T-helper 22 cell (primary cell): ENCODE measurements at regions not wholly inside any gene's neighbourhood (a gene's known extent, or its start where the extent isn't known, plus 50 kb on each side); places are given as distances from the start of the nearest gene placed in this dataset.

Source experiments
- DNase-seq: peaks from one replicate; pipeline ENCODE4 v3.0.0-alpha.2; 2020; ENCODE audit warnings: low read depth

DNA sequence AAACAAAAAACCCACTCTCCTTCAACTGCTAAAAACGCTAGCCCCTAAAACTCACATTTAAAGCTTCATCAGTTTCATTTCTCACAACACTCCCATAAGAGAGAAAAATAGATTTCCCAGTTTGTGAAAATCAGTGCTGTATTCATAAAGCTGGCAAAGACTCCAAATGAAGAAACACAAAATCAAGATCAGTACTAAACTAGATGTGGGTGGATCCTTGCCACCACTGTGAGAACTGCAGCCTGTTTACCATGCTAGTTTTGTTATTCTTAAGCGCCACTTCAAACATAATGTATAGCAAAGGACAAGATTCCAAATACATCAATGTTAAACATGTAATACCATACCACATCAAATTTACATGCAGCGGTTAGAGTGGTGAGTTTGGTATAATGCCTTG is 104.5 kb upstream of the CCDC150 start:
- no peak for DNase-seq

DNA sequence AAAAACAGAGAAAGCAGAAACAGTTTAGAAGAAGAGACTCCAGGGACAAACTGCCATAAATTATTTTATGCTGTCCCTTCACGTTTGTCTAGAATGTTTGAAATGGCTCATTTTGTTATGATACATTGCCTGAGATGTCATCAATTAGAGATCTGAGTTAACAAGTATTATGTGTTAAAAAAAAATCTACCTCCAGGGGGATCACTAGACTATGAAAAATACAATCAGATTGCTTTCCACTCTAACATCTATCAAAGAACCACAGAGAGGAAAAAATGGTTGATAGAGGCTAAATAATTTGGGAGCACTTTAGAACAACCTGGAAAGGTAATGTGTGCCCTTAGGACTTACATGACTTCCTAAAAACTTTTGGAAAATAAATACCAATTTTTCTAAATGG is 103.8 kb upstream of the CCDC150 start:
- DNase-seq = no peak

DNA sequence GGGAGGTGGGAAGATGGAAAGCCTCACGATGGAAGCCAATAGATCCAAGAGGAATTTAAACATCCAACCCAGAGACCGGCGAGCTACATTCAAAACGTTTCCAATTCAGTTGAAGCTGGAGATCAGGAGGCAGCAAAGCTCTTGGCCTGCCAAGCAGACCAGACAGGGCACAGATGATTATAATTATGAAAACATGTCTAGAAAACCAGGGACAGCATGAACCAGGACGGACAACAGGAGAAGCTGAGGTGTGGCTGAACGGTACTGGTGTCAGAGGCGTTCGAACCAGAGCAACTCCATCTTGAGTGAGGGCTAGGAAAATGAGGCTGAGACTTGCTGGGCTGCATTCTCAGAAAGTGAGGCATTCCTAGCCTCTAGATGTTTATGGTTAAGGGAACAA is 102.2 kb upstream of the CCDC150 start:
- no peak for DNase-seq

GRCh38 chr2:196538189-196538588 is 101.3 kb upstream of the CCDC150 start:
- DNase-seq = no peak

GRCh38 chr2:196538646-196539045 is 100.9 kb upstream of the CCDC150 start:
- DNase-seq = no peak

DNA sequence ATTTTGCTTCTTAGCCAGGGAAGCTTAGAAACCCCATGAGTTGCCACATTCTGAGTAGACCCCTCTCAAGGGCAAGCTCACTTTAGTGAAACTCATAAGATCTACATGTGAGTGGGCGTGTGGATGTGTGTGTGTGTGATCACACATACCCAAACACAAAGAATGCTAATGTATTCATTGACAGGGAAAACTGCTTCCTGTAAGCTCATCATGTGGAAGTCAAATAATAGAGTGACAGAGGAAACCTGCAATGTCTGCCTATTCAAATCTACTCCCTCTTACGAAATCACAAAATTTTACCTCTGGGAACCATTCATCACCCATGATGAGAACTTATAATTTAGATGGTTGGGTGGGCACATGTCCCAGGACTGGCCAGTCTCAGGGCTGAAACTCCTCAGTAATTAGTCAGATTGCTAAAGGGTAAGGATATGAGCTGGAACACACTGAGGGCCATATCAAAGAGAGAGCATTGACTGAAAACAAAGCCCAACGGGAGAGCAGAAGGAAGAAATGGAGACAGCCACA is 94.5 kb upstream of the CCDC150 start:
- no peak for DNase-seq

DNA sequence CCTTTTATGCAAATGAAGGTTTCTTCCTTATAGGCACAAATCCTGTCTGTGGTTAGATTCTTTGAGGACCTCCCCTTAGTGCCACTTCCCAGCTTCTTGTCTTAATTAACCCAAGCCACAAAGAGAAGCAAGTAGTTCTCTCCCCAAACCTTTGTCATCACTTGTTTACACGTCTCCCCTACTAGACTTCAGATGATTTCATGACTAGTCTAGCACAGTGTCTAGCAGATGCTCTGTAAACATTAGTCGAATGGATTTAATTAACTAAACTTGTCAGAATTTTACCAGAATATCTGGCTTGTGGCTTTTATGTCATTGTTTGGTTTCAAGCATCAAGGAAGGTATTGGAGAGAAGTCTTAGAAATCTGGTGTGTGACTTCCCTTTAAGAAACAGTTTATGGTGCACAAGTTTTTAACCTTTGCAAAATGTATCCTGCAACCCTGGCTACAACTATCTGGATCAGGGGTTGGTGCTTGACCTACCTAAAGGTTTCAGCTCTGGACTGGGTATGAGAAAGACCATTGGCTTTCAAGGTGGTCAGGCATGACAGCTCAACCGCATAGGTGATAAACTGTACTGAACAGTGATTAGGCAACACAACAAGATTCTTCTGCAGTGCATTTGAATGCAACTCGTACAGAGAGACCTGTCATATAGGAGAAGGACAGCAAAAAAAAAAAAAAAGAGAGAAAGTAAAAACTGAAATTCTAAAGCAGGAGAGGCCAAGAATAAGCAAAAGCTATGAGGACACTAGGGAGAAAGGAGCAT is 93.2 kb upstream of the CCDC150 start:
- no peak for DNase-seq

- DNase-seq = no peak
These were observed 90.5 kb upstream of the CCDC150 start for GRCh38 chr2:196549052-196549451.

- no peak for DNase-seq
These were observed 88.5 kb upstream of the CCDC150 start for GRCh38 chr2:196551014-196551413.

DNA sequence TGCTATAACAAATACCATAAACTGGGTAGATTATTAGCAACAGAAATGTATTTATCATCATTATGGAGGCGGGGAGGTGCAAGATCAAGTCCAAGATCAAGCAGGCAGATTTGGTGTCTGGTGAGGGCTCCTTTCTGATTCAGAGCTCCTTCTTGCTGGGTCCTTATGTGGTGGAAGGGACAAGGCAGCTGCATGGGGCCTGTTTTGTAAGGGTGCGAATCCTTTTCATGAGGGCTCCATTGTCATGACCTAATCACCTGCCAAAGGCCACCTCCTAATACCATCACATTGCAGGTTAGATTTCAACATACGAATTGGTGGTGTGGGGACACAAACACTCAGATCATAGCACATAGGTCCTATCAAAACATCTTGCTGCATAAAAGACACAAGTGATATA is 84.4 kb upstream of the CCDC150 start:
- no peak for DNase-seq

DNA sequence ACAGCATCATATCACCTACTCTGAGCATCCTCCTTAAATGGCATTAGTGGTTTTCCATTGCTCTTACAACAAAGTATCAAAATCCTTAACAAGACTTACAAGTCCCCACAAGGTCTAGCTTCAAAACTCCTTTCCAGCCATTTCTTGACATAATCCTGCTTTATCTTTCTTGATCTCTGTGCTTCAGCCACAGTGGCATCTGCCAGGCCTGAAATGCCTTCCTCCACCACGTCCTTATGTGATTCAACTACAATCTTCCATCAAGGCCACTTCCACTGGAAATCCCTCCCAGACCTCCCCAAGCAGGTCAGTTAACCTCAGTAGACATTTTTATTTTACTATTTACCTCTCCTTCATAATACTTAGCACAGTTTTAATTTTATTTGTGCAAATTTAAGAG is 83.8 kb upstream of the CCDC150 start:
- no peak for DNase-seq

DNA sequence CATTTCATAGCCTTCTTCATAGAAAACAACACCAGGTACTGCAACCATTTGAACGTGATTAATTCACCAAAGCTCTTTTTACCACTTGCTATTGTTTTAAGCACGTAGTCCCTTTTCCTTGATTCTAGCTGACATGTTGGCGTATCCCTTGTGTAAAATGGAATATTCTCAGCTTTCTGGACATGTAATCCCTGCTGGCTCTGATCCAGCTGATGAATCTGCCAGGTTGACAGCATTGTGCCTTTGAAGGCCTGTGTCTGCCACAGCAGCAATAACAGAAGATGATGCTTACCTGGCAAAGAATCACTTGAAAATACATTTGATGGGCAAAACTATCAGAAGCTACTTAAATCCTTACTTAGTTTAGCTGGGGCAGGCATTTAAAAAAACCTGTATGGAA is 81.0 kb upstream of the CCDC150 start:
- no peak for DNase-seq

DNA sequence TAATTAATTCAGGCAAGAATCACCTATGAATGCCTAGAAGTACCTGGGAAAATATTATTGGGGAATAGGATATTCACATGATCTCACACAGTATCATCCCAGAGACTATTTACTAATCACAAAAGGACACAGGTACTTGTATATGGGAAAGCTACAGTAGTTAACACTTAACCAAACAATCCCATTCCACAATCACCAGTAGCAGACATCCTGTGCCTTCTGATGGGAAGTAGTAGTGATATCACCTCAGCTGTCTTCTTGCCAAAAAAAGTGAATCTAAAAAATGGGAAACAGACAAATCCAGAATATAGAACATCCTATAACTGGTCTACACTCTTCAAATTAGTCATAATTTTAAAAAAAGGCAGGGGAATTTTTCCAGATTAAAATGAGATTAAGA is 75.6 kb upstream of the CCDC150 start:
- DNase-seq = no peak

DNA sequence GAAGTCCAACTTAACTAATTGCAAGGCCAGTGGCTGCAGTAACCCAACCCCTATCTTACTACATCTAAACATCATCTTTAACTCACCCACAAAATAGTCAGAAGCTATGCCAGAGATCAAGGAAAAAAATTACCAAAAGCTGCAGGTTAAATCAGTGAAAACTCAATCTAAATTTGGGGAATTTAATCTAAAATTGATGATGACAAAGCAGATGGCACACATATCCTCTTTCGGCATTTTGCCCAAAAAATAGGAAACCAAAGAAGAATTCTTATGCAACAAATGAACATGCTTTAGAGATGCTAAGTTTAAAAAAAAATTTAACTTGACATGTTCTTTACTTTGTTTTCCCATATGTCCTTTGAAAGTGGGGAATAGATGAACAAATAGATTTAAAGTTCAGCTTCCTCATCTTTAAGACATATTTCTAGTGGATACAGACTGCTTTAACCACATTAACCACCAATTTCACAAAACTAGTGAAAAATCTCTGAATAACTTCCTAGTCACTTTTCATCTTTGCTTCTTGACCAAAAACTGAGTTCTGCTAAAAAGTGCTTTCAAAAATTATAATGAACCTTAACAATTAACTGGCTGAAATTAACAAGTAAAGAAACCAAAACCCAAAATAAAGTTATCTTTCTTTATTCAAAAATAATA is 74.3 kb upstream of the CCDC150 start:
- no peak for DNase-seq

GRCh38 chr2:196565982-196566381 is 73.5 kb upstream of the CCDC150 start:
- no peak for DNase-seq

- no peak for DNase-seq
These were observed 72.4 kb upstream of the CCDC150 start for GRCh38 chr2:196566961-196567666.

DNA sequence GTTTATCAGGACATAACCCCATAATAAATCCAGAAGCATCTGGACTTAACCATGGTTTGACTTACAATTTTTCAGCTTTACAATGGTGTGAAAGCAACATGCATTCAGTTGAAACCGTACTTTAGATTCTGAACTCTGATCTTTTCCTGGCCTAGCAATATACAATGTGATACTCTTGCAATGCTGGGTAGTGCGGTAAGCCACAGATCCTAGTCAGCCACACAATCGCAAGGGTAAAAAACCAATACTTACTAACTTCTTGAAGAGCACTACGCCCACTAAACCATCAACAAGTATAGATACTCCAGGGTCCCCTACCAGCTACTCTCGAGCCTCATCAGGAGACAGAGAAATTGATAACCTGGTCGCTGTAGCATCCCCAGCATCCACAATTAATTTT is 71.0 kb upstream of the CCDC150 start:
- DNase-seq = no peak

- DNase-seq = no peak
These were observed 54.6 kb upstream of the CCDC150 start for GRCh38 chr2:196584903-196585302.

- no peak for DNase-seq
These were observed 53.0 kb upstream of the CCDC150 start for GRCh38 chr2:196586511-196586991.

DNA sequence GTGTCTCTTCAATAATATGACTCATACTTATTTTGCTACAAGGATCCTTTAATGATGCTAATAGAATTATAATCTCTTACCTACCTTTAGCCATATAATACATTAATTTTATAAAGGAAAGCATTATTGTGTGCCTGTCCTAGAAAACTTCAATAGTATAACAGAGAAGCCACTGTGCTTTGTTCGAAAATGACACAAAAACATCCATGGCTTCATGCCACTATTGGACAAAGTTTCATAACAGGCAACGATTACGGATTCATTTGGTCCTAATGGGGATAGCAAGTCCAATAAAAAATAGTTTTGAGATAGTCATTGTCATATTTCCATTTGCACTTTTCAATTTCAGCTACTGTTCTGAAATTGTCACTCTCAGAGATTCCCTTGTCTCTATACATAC is 52.5 kb upstream of the CCDC150 start:
- no peak for DNase-seq

DNA sequence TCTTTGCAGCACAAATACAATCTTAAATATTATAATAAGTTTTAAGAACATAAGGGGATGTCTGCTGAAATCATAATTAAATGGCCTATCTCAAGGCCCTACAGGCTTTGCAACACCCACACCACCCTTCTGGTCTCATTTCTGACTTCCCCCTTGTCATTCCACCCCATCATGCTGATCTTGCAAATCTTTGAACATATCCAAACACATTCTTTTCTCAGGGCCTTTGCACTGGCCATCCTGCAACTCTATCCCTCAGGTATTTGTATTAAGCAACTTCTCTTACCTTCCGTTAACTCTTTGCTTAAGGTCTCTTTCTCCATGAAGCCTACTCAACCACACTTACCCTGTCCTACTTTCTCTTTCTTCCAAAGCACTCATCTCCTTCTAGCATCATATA is 51.8 kb upstream of the CCDC150 start:
- no peak for DNase-seq

GRCh38 chr2:196589419-196589818 is 50.1 kb upstream of the CCDC150 start:
- DNase-seq = no peak
